ENCODE measurements at regions not wholly inside any gene's neighbourhood (a gene's known extent, or its start where the extent isn't known, plus 50 kb on each side); places are given as distances from the start of the nearest gene placed in this dataset.

- TF ChIP-seq HDAC2 (IDR thresholded peaks at IDR 0.05; ENCODE audit: borderline replicate concordance in 1 of 2, low read depth in 2 of 2, low read length in 2 of 2) (no peak), CBX5 (IDR thresholded peaks at IDR 0.05; ENCODE audit: low read depth, low read length) (no peak), KDM1A (IDR thresholded peaks at IDR 0.05; ENCODE audit: borderline replicate concordance, low read length) (no peak), CHD7 (IDR thresholded peaks at IDR 0.05; ENCODE audit: insufficient replicate concordance, low read length) (no peak), USF2 (IDR thresholded peaks at IDR 0.05; ENCODE audit: low read length) (no peak), MAFK (IDR thresholded peaks at IDR 0.05; ENCODE audit: low read depth, low read length) (no peak), CHD1 (IDR thresholded peaks at IDR 0.05; ENCODE audit: low read depth, low read length) (no peak), SIRT6 (IDR thresholded peaks at IDR 0.05; ENCODE audit: low read length) (no peak)
Observed at GRCh38 chr3:21067031-21067813, 683.8 kb downstream of the ZNF385D start (continued).
